H1 (cell line): ENCODE measurements at regions not wholly inside any gene's neighbourhood (a gene's known extent, or its start where the extent isn't known, plus 50 kb on each side); places are given as distances from the start of the nearest gene placed in this dataset.

Experiments used
- CTCF ChIA-PET: fragments of 300-600 bp; sonication (Branson Sonifier 250); formaldehyde crosslinking; loops from one replicate; lab custom pipeline; 2021; ENCODE audit not compliant: partially characterized antibody; lab: Charles Lee
- POLR2A ChIA-PET: fragments of 300-600 bp; sonication (Branson Sonifier 250); formaldehyde crosslinking; loops from one replicate; lab custom pipeline; 2021; ENCODE audit warnings: inconsistent platforms; ENCODE audit not compliant: partially characterized antibody; lab: Charles Lee
- DNase-seq, 2 experiments: peaks; one replicate each; pipeline versions ENCODE4 v3.0.0 to v3.0.0-alpha.2; 2010 to 2022; ENCODE audit warnings: low spot score in 2 of 2, low read depth in 1 of 2, mixed read lengths in 1 of 2
- FAIRE-seq: peaks from 2 replicates; lab custom pipeline; 2011; peaks lifted over from hg19 to GRCh38; lab: Jason Lieb, UNC
- H2AFZ ChIP-seq: 2 replicates; pipeline ENCODE4 v1.8.1; 2012; ENCODE audit warnings: low read length, inconsistent platforms
- H2AK5ac ChIP-seq: 2 replicates; pipeline ENCODE4 v1.6.1; 2013; ENCODE audit warnings: low read depth, low read length
- H2BK120ac ChIP-seq: replicated peaks from 2 replicates; pipeline ENCODE3; 2013; ENCODE audit warnings: low read depth, low read length, inconsistent platforms
- H2BK12ac ChIP-seq: 2 replicates; pipeline ENCODE4 v1.6.1; 2013; ENCODE audit warnings: low read depth, low read length
- H2BK15ac ChIP-seq: 2 replicates; pipeline ENCODE4 v1.6.1; 2013; ENCODE audit warnings: low read length
- H2BK20ac ChIP-seq: 2 replicates; pipeline ENCODE4 v1.6.1; 2013; ENCODE audit warnings: low read length
- H2BK5ac ChIP-seq: 2 replicates; pipeline ENCODE4 v1.6.1; 2013; ENCODE audit warnings: low read depth, low read length
- H3K14ac ChIP-seq: 2 replicates; pipeline ENCODE4 v1.6.1; 2013; ENCODE audit warnings: inconsistent platforms; ENCODE audit not compliant: insufficient read length
- H3K18ac ChIP-seq: 2 replicates; pipeline ENCODE4 v1.6.1; 2013; ENCODE audit warnings: low read length; ENCODE audit errors: extremely low read depth
- H3K23ac ChIP-seq: 2 replicates; pipeline ENCODE4 v1.6.1; 2013; ENCODE audit warnings: inconsistent platforms; ENCODE audit not compliant: insufficient read length
- H3K23me2 ChIP-seq: 2 replicates; pipeline ENCODE4 v1.6.1; 2013; ENCODE audit warnings: low read depth, low read length
- H3K27ac ChIP-seq: 2 replicates; pipeline ENCODE4 v1.6.1; 2011; ENCODE audit warnings: low read depth, low read length, inconsistent platforms
- H3K27me3 ChIP-seq, 4 experiments: replicated peaks in 1 of 4; 1 replicate in 1 of 4; 2 replicates in 3 of 4; pipeline versions ENCODE4 v1.6.1 to v1.8.1; 2011 to 2013; ENCODE audit warnings: low read length in 3 of 4, mild to moderate bottlenecking in 3 of 4, inconsistent platforms in 2 of 4, mixed read lengths in 2 of 4, moderate library complexity in 1 of 4; ENCODE audit not compliant: control insufficient read depth in 3 of 4, insufficient read depth in 3 of 4; ENCODE audit errors: extremely low read depth in 1 of 4
- H3K36me3 ChIP-seq, 4 experiments: 2 replicates each; pipeline versions ENCODE4 v1.6.1 to v1.8.1; 2011 to 2013; ENCODE audit warnings: mild to moderate bottlenecking in 4 of 4, low read length in 3 of 4, moderate library complexity in 2 of 4, control low read depth in 1 of 4, inconsistent platforms in 1 of 4; ENCODE audit not compliant: insufficient read depth in 4 of 4, control insufficient read depth in 2 of 4
- H3K4ac ChIP-seq: replicated peaks from 2 replicates; pipeline ENCODE3; 2013; ENCODE audit warnings: low read length, low read depth, mixed read lengths, inconsistent platforms; ENCODE audit not compliant: insufficient read length
- H3K4me1 ChIP-seq, 4 experiments: replicated peaks in 1 of 4; 1 replicate in 1 of 4; 2 replicates in 3 of 4; pipeline versions ENCODE4 v1.6.1 to v1.8.1; 2011 to 2013; ENCODE audit warnings: low read length in 3 of 4, inconsistent platforms in 2 of 4, mixed read lengths in 1 of 4; ENCODE audit not compliant: insufficient read depth in 4 of 4, control insufficient read depth in 3 of 4
- H3K4me2 ChIP-seq, 2 experiments: 2 replicates each; pipeline versions ENCODE4 v1.6.1 to v1.8.1; 2011 to 2013; ENCODE audit warnings: low read depth in 2 of 2, low read length in 2 of 2, control low read depth in 1 of 2, inconsistent platforms in 1 of 2, mild to moderate bottlenecking in 1 of 2; ENCODE audit not compliant: insufficient read depth in 1 of 2
- H3K4me3 ChIP-seq, 4 experiments: fragments of 200-600, 300-600 bp in 1 of 4; sonication (generic), shearing (Covaris generic), sonication (Bioruptor Twin) in 1 of 4; 2 replicates each; pipeline versions ENCODE4 v1.5.1 to v1.8.1; 2011 to 2016; ENCODE audit warnings: low read length in 4 of 4, low read depth in 3 of 4, control low read depth in 2 of 4, inconsistent platforms in 2 of 4, mild to moderate bottlenecking in 2 of 4, mixed read lengths in 1 of 4, moderate library complexity in 1 of 4; ENCODE audit not compliant: insufficient read depth in 2 of 4; ENCODE audit errors: extremely low read depth in 1 of 4
- H3K56ac ChIP-seq: replicated peaks from 2 replicates; pipeline ENCODE3; 2013; ENCODE audit warnings: low read depth, mild to moderate bottlenecking, mixed read lengths, low read length, inconsistent platforms; ENCODE audit not compliant: insufficient read length
- H3K79me1 ChIP-seq: 2 replicates; pipeline ENCODE4 v1.6.1; 2013; ENCODE audit warnings: low read depth, low read length, control low read depth
- H3K79me2 ChIP-seq, 2 experiments: 2 replicates each; pipeline versions ENCODE4 v1.6.1 to v1.8.1; 2012 to 2013; ENCODE audit warnings: low read length in 2 of 2, mild to moderate bottlenecking in 2 of 2, inconsistent platforms in 1 of 2; ENCODE audit not compliant: insufficient read depth in 2 of 2, control insufficient read depth in 1 of 2
- H3K9ac ChIP-seq, 4 experiments: replicated peaks in 1 of 4; 1 replicate in 1 of 4; 2 replicates in 3 of 4; pipeline versions ENCODE4 v1.6.1 to v1.8.1; 2011 to 2013; ENCODE audit warnings: low read depth in 3 of 4, low read length in 3 of 4, control low read depth in 2 of 4, mild to moderate bottlenecking in 2 of 4, moderate library complexity in 2 of 4, inconsistent platforms in 1 of 4; ENCODE audit errors: extremely low read depth in 1 of 4
- H3K9me3 ChIP-seq, 2 experiments: 2 replicates each; pipeline versions ENCODE4 v1.6.1 to v1.8.1; 2012 to 2013; ENCODE audit warnings: mild to moderate bottlenecking in 2 of 2, moderate library complexity in 2 of 2, control low read depth in 1 of 2, inconsistent platforms in 1 of 2, low read depth in 1 of 2, low read length in 1 of 2, mixed read lengths in 1 of 2; ENCODE audit not compliant: insufficient read depth in 2 of 2
- H4K20me1 ChIP-seq, 2 experiments: replicated peaks in 1 of 2; 2 replicates each; pipeline versions ENCODE3 to v1.8.1; 2011 to 2013; ENCODE audit warnings: inconsistent platforms in 2 of 2, low read length in 2 of 2, mild to moderate bottlenecking in 1 of 2; ENCODE audit not compliant: insufficient read depth in 2 of 2, control insufficient read depth in 1 of 2
- H4K5ac ChIP-seq: 2 replicates; pipeline ENCODE4 v1.6.1; 2013; ENCODE audit warnings: low read length, low read depth, mixed read lengths, inconsistent platforms; ENCODE audit not compliant: insufficient read length
- H4K8ac ChIP-seq: 2 replicates; pipeline ENCODE4 v1.8.0; 2013; ENCODE audit warnings: mild to moderate bottlenecking, moderate library complexity, low read length, inconsistent platforms; ENCODE audit not compliant: insufficient read depth; ENCODE audit errors: extremely low read depth
- H4K91ac ChIP-seq: replicated peaks from 2 replicates; pipeline ENCODE3; 2013; ENCODE audit warnings: low read length, mixed read lengths, inconsistent platforms; ENCODE audit not compliant: insufficient read length
- GABPA ChIP-seq: IDR thresholded peaks from 2 replicates; pipeline ENCODE4 v1.6.1; 2011; ENCODE audit warnings: mild to moderate bottlenecking, low read length, moderate library complexity, borderline replicate concordance; ENCODE audit not compliant: insufficient read depth
- JUN ChIP-seq: IDR thresholded peaks from 2 replicates; pipeline ENCODE4 v1.6.1; 2011; ENCODE audit warnings: low read depth, mild to moderate bottlenecking, improper control_type of control experiment, low read length
- KDM5A ChIP-seq: fragments of 200-600 bp; IDR thresholded peaks from 2 replicates; pipeline ENCODE4 v1.7.1; 2012; ENCODE audit warnings: mild to moderate bottlenecking, low read length, inconsistent platforms, mixed read lengths
- MAX ChIP-seq: IDR thresholded peaks from 2 replicates; pipeline ENCODE4 v1.6.1; 2012; ENCODE audit warnings: inconsistent platforms
- NANOG ChIP-seq: IDR thresholded peaks from 2 replicates; pipeline ENCODE4 v1.6.1; 2011; ENCODE audit warnings: low read length, low read depth, mild to moderate bottlenecking, inconsistent platforms; ENCODE audit not compliant: insufficient read depth, poor library complexity, severe bottlenecking
- NRF1 ChIP-seq: IDR thresholded peaks from 2 replicates; pipeline ENCODE4 v1.6.1; 2011; ENCODE audit warnings: mild to moderate bottlenecking, low read depth, low read length, improper control_type of control experiment
- RBBP5 ChIP-seq: IDR thresholded peaks from 2 replicates; pipeline ENCODE4 v1.7.1; 2012; ENCODE audit warnings: low read depth, mild to moderate bottlenecking, inconsistent platforms, low read length, moderate library complexity, borderline replicate concordance
- SIRT6 ChIP-seq: IDR thresholded peaks from one replicate; pipeline ENCODE4 v1.7.1; 2012; ENCODE audit warnings: low read length, inconsistent platforms
- SP1 ChIP-seq: IDR thresholded peaks from 2 replicates; pipeline ENCODE4 v1.6.1; 2011; ENCODE audit warnings: low read depth, low read length
- SRF ChIP-seq: IDR thresholded peaks from 2 replicates; pipeline ENCODE4 v1.6.1; 2011; ENCODE audit warnings: mild to moderate bottlenecking, low read depth, low read length, moderate library complexity
- WGBS, 2 experiments: shearing (Covaris generic) in 1 of 2; methylation state at CpG; one replicate each; pipeline versions ENCODE4 v1.1.6 to v1.1.7; 2013 to 2015; ENCODE audit warnings: low lambda C conversion rate in 2 of 2, mixed read lengths in 2 of 2, inconsistent platforms in 1 of 2, low coverage in 1 of 2, missing lambda C conversion rate in 1 of 2; ENCODE audit not compliant: insufficient replicate concordance in 2 of 2, insufficient coverage in 1 of 2, insufficient read length in 1 of 2; ENCODE audit errors: extremely low coverage in 1 of 2, missing lambda C conversion rate in 1 of 2; 5-methylcytosine and 5-hydroxymethylcytosine counted together
- TF ChIP-seq, protein P1 (sequence below): IDR thresholded peaks from 2 replicates; pipeline ENCODE4 v1.6.1; 2011; ENCODE audit warnings: low read depth, mild to moderate bottlenecking, low read length; ENCODE audit not compliant: insufficient read depth

GRCh38 chr2:8482432-8482831 is 199.4 kb upstream of the ID2 start:
- H3K23ac ChIP-seq: no peak overlapping the region
- no peak for FAIRE-seq
- CTCF ChIA-PET: interaction anchor here (1.0 kb wide), 1 partner anchor 10 kb away, joined by 3 read pairs; no protein-coding TSS in a partner anchor
- H4K8ac ChIP-seq: no peak overlapping the region; the same call in none of the 2 replicates
- no peak overlapping the region for H3K14ac ChIP-seq
- no peaks in the 10 kb centered on the region for H3K79me1 ChIP-seq
- no peak overlapping the region for H3K27ac ChIP-seq
- no peaks in the 10 kb centered on the region for H3K36me3 ChIP-seq
- H3K79me2 ChIP-seq: no peaks in the 10 kb centered on the region
- H3K4me3 ChIP-seq: no peak overlapping the region
- WGBS, 2 experiments: 91% methylated on average over 4 of the region's 4 CpGs; no CpG with 5 or more reads in 1 of the 2 experiments
- no peak for DNase-seq
- H2AFZ ChIP-seq: no peak overlapping the region
- H3K4ac ChIP-seq: no peak overlapping the region
- no peak overlapping the region for H2BK20ac ChIP-seq
- H3K4me1 ChIP-seq: peaks cover 0 to 1% (median 0%) of the 10 kb centered on the region in 4 experiments; a peak in 2 of 7 replicates
- H4K20me1 ChIP-seq: no peaks in the 10 kb centered on the region
- H2BK5ac ChIP-seq: no peak overlapping the region
- no peak overlapping the region for H2BK12ac ChIP-seq
- H3K23me2 ChIP-seq: no peaks in the 10 kb centered on the region; the same call in 1 of the 2 replicates
- H3K9me3 ChIP-seq: no peaks in the 10 kb centered on the region
- POLR2A ChIA-PET: no interaction called here
- TF ChIP-seq NANOG (no peak), GABPA (no peak), SIRT6 (no peak), SRF (no peak), RBBP5 (no peak), JUN (no peak), KDM5A (no peak), NRF1 (no peak), MAX (no peak), SP1 (no peak)
- TF ChIP-seq, protein P1, sequence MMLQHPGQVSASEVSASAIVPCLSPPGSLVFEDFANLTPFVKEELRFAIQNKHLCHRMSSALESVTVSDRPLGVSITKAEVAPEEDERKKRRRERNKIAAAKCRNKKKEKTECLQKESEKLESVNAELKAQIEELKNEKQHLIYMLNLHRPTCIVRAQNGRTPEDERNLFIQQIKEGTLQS: no peak
- no peak overlapping the region for H2BK120ac ChIP-seq
- no peak overlapping the region for H4K91ac ChIP-seq
- H3K18ac ChIP-seq: no peak overlapping the region
- no peak overlapping the region for H2AK5ac ChIP-seq
- H3K27me3 ChIP-seq: no peaks in the 10 kb centered on the region
- H4K5ac ChIP-seq: no peak overlapping the region
- no peak overlapping the region for H2BK15ac ChIP-seq
- no peak overlapping the region for H3K4me2 ChIP-seq
- H3K56ac ChIP-seq: no peak overlapping the region
- H3K9ac ChIP-seq: no peak overlapping the region
